ENCODE measurements at regions not wholly inside any gene's neighbourhood (a gene's known extent, or its start where the extent isn't known, plus 50 kb on each side); places are given as distances from the start of the nearest gene placed in this dataset.

GRCh38 chr21:15240848-15241247 is 176.0 kb upstream of the NRIP1 start:
- Mint-ChIP-seq H3K4me1 (ENCODE audit: unreplicated experiment) (peaks cover 14% of the 10 kb centered on the region), H3K36me3 (ENCODE audit: low read depth, unreplicated experiment) (no peaks in the 10 kb centered on the region), H3K27ac (ENCODE audit: unreplicated experiment) (no peak overlapping the region), H3K9me3 (ENCODE audit: unreplicated experiment) (no peaks in the 10 kb centered on the region), H3K27me3 (ENCODE audit: unreplicated experiment) (no peaks in the 10 kb centered on the region), H3K4me3 (ENCODE audit: unreplicated experiment) (no peak overlapping the region)
- no peak for TF ChIP-seq CTCF (IDR thresholded peaks at IDR 0.05; ENCODE audit: unreplicated experiment)
- DNase-seq (ENCODE audit: low spot score), result no peak

- no peak for TF ChIP-seq CTCF (IDR thresholded peaks at IDR 0.05; ENCODE audit: unreplicated experiment)
- H3K9me3 Mint-ChIP-seq (ENCODE audit: unreplicated experiment), result no peaks in the 10 kb centered on the region
- no peaks in the 10 kb centered on the region for H3K36me3 Mint-ChIP-seq (ENCODE audit: low read depth, unreplicated experiment)
- peaks cover 14% of the 10 kb centered on the region for H3K4me1 Mint-ChIP-seq (ENCODE audit: unreplicated experiment)
- H3K27me3 Mint-ChIP-seq (ENCODE audit: unreplicated experiment), result no peaks in the 10 kb centered on the region
- H3K4me3 Mint-ChIP-seq (ENCODE audit: unreplicated experiment), result no peak overlapping the region
- H3K27ac Mint-ChIP-seq (ENCODE audit: unreplicated experiment), result no peak overlapping the region
- no peak for DNase-seq (ENCODE audit: low spot score)
These were observed 177.4 kb upstream of the NRIP1 start for GRCh38 chr21:15241997-15242736.

GRCh38 chr21:15242906-15243305 is 178.1 kb upstream of the NRIP1 start:
- Mint-ChIP-seq H3K27ac (ENCODE audit: unreplicated experiment) (no peak overlapping the region), H3K4me3 (ENCODE audit: unreplicated experiment) (no peak overlapping the region), H3K9me3 (ENCODE audit: unreplicated experiment) (no peaks in the 10 kb centered on the region), H3K36me3 (ENCODE audit: low read depth, unreplicated experiment) (no peaks in the 10 kb centered on the region), H3K27me3 (ENCODE audit: unreplicated experiment) (no peaks in the 10 kb centered on the region), H3K4me1 (ENCODE audit: unreplicated experiment) (peaks cover 14% of the 10 kb centered on the region)
- no peak for DNase-seq (ENCODE audit: low spot score)
- TF ChIP-seq CTCF (IDR thresholded peaks at IDR 0.05; ENCODE audit: unreplicated experiment), result no peak

- no peaks in the 10 kb centered on the region for H3K9me3 Mint-ChIP-seq (ENCODE audit: unreplicated experiment)
- H3K36me3 Mint-ChIP-seq (ENCODE audit: low read depth, unreplicated experiment), result no peaks in the 10 kb centered on the region
- DNase-seq (ENCODE audit: low spot score), result no peak
- H3K27me3 Mint-ChIP-seq (ENCODE audit: unreplicated experiment), result no peaks in the 10 kb centered on the region
- no peak overlapping the region for H3K27ac Mint-ChIP-seq (ENCODE audit: unreplicated experiment)
- H3K4me1 Mint-ChIP-seq (ENCODE audit: unreplicated experiment), result peaks cover 14% of the 10 kb centered on the region
- no peak overlapping the region for H3K4me3 Mint-ChIP-seq (ENCODE audit: unreplicated experiment)
- TF ChIP-seq CTCF (IDR thresholded peaks at IDR 0.05; ENCODE audit: unreplicated experiment), result no peak
These were observed 178.6 kb upstream of the NRIP1 start for GRCh38 chr21:15243406-15243805.

GRCh38 chr21:15247613-15248012 is 182.8 kb upstream of the NRIP1 start:
- no peak for DNase-seq (ENCODE audit: low spot score)
- H3K27me3 Mint-ChIP-seq (ENCODE audit: unreplicated experiment), result no peaks in the 10 kb centered on the region
- H3K4me3 Mint-ChIP-seq (ENCODE audit: unreplicated experiment), result no peak overlapping the region
- no peak overlapping the region for H3K27ac Mint-ChIP-seq (ENCODE audit: unreplicated experiment)
- H3K4me1 Mint-ChIP-seq (ENCODE audit: unreplicated experiment), result peaks cover 36% of the 10 kb centered on the region
- TF ChIP-seq CTCF (IDR thresholded peaks at IDR 0.05; ENCODE audit: unreplicated experiment), result no peak
- no peaks in the 10 kb centered on the region for H3K36me3 Mint-ChIP-seq (ENCODE audit: low read depth, unreplicated experiment)
- no peaks in the 10 kb centered on the region for H3K9me3 Mint-ChIP-seq (ENCODE audit: unreplicated experiment)

Measured in endothelial cell (in vitro differentiated cells).